Body of pancreas (tissue), 4 donors: ENCODE measurements at regions not wholly inside any gene's neighbourhood (a gene's known extent, or its start where the extent isn't known, plus 50 kb on each side); places are given as distances from the start of the nearest gene placed in this dataset.
"Not testable (repeated sequence)": the region's sequence is repeated elsewhere in the genome, so short reads cannot be mapped to it uniquely, and the experiment has no call there.

Source experiments
- CTCF ChIP-seq, 7 experiments: fragments of 450-650 bp in 4 of 7; fragments of 200-600 bp in 3 of 7; sonication (generic) in 3 of 7; IDR thresholded peaks; one replicate each; pipeline ENCODE4 v1.5.1; 2016 to 2019; ENCODE audit warnings: antibody characterized with exemption in 7 of 7
- POLR2A ChIP-seq, 3 donors: fragments of 450-650 bp; IDR thresholded peaks; one replicate each; pipeline ENCODE4 v1.6.1; 2016; ENCODE audit warnings: antibody characterized with exemption in 3 of 3, mild to moderate bottlenecking in 2 of 3

- not testable (repeated sequence) for TF ChIP-seq CTCF, POLR2A (IDR thresholded peaks at IDR 0.05)
Observed at GRCh38 chr6:168380166-168380955, 60.6 kb upstream of the SMOC2 start.
